Adrenal gland (tissue), 9 donors: ENCODE measurements at regions not wholly inside any gene's neighbourhood (a gene's known extent, or its start where the extent isn't known, plus 50 kb on each side); places are given as distances from the start of the nearest gene placed in this dataset.

Experiments
- DNase-seq, 7 donors: peaks; one replicate each; pipeline ENCODE4 v3.0.0-alpha.2; 2019 to 2020
- H3K27ac ChIP-seq, 5 donors: fragments of 200-600 bp; sonication (generic) in 4 of 5; 1 replicate in 3 of 5; 2 replicates in 2 of 5; pipeline versions ENCODE4 v1.5.1 to v1.8.0; 2016 to 2020; ENCODE audit warnings: mild to moderate bottlenecking in 1 of 5
- H3K27me3 ChIP-seq: fragments of 200-600 bp; 2 replicates; pipeline ENCODE4 v1.8.0; 2021
- H3K36me3 ChIP-seq, 2 donors: fragments of 200-600 bp; replicated peaks in 1 of 2; 1 replicate in 1 of 2; 2 replicates in 1 of 2; pipeline versions ENCODE4 v1.5.1 to v1.8.0; 2018 to 2022
- H3K4me1 ChIP-seq, 2 donors: fragments of 200-600 bp; replicated peaks in 1 of 2; 1 replicate in 1 of 2; 2 replicates in 1 of 2; pipeline versions ENCODE4 v1.5.1 to v1.8.0; 2018 to 2021
- H3K4me3 ChIP-seq, 4 donors: fragments of 200-600 bp; sonication (generic) in 3 of 4; one replicate each; pipeline ENCODE4 v1.5.1; 2016 to 2018
- H3K9me3 ChIP-seq, 3 donors: fragments of 200-600 bp; sonication (generic) in 1 of 3; replicated peaks in 1 of 3; 1 replicate in 2 of 3; 2 replicates in 1 of 3; pipeline versions ENCODE4 v1.5.1 to v1.8.0; 2016 to 2021
- CTCF ChIP-seq, 6 experiments: fragments of 450-650 bp in 4 of 6; fragments of 200-600 bp in 2 of 6; sonication (generic) in 1 of 6; IDR thresholded peaks; 1 replicate in 5 of 6; 2 replicates in 1 of 6; pipeline versions ENCODE4 v1.5.1 to v1.8.0; 2016 to 2021; ENCODE audit warnings: antibody characterized with exemption in 6 of 6, mild to moderate bottlenecking in 2 of 6, moderate library complexity in 1 of 6
- POLR2A ChIP-seq, 2 donors: fragments of 450-650 bp; IDR thresholded peaks; one replicate each; pipeline ENCODE4 v1.6.1; 2017; ENCODE audit warnings: antibody characterized with exemption in 2 of 2, mild to moderate bottlenecking in 2 of 2, moderate library complexity in 1 of 2
- WGBS, 4 donors: extraction: QIAGEN DNeasy Blood & Tissue Kit in 2 of 4; methylation state at CpG; one replicate each; pipeline versions ENCODE4 v1.1.5 to v1.1.7; 2013 to 2017; 5-methylcytosine and 5-hydroxymethylcytosine counted together
- intact Hi-C, 2 donors: fragments of 100-400 bp; cut with DNase I; formaldehyde crosslinking; loops; one replicate each; pipeline versions ENCODE4 v1.14.1 to v1.15.0; 2022 to 2023
- donor health status: healthy with polysubstance abuse.
- donor health status: Bipolar disorder and iron deficiency.
- donor health status: DM: yes; HTN: yes; CAD: no.
- donor health status: DM: no; HTN: no; CAD: no.
- donor health status: DM: no; HTN: no; CAD: no.

GRCh38 chr12:69189378-69189978 lies 49.9 kb upstream of the CPSF6 start:
- no peak overlapping the region for H3K27ac ChIP-seq
- H3K36me3 ChIP-seq, result no peaks in the 10 kb centered on the region
- no peaks in the 10 kb centered on the region for H3K27me3 ChIP-seq
- no peak for DNase-seq
- H3K4me1 ChIP-seq, result no peaks in the 10 kb centered on the region
- peaks cover 0 to 4% (median 0%) of the 10 kb centered on the region in 3 donors for H3K9me3 ChIP-seq
- no peak for TF ChIP-seq CTCF (IDR thresholded peaks at IDR 0.05)
- no peak for TF ChIP-seq POLR2A (IDR thresholded peaks at IDR 0.05)
- 37 to 51% (median 42%) methylated on average over 4 of the region's 4 CpGs for WGBS, 4 donors
- no peak overlapping the region for H3K4me3 ChIP-seq
- intact Hi-C loops, result no loop called here
